NCI-H82 treated with DMSO at 0.1 percent for 48 hours (cell line): ENCODE measurements at regions not wholly inside any gene's neighbourhood (a gene's known extent, or its start where the extent isn't known, plus 50 kb on each side); places are given as distances from the start of the nearest gene placed in this dataset.
"Not testable (repeated sequence)": the region's sequence is repeated elsewhere in the genome, so short reads cannot be mapped to it uniquely, and the experiment has no call there.

Experiments
- DNase-seq: peaks from one replicate; lab custom pipeline; 2025; ENCODE audit not compliant: unreplicated experiment; lab: John Stamatoyannopoulos, UW

GRCh38 chr2:22037274-22037673 lies 913.5 kb downstream of the TDRD15 start:
- DNase-seq: no peak

- no peak for DNase-seq
Observed at GRCh38 chr2:22043784-22044183, 920.0 kb downstream of the TDRD15 start.

GRCh38 chr2:22055784-22056620 lies 932.2 kb downstream of the TDRD15 start:
- DNase-seq: no peak

GRCh38 chr2:22056621-22057132 lies 932.9 kb downstream of the TDRD15 start:
- no peak for DNase-seq

GRCh38 chr2:22062679-22063078 lies 938.9 kb downstream of the TDRD15 start:
- DNase-seq: no peak

GRCh38 chr2:22076454-22076853 lies 952.7 kb downstream of the TDRD15 start:
- no peak for DNase-seq

GRCh38 chr2:22078701-22079100 lies 954.9 kb downstream of the TDRD15 start:
- DNase-seq: no peak

- no peak for DNase-seq
Observed at GRCh38 chr2:22079583-22079982, 955.8 kb downstream of the TDRD15 start.

- no peak for DNase-seq
Observed at GRCh38 chr2:22086726-22087125, 963.0 kb downstream of the TDRD15 start.

GRCh38 chr2:22103617-22104016 lies 979.8 kb downstream of the TDRD15 start:
- not testable (repeated sequence) for DNase-seq

- DNase-seq: no peak
Observed at GRCh38 chr2:22110244-22110651, 986.5 kb downstream of the TDRD15 start.

GRCh38 chr2:22124003-22124402 lies 1000.2 kb downstream of the TDRD15 start:
- DNase-seq: no peak

- DNase-seq: no peak
Observed at GRCh38 chr2:22126106-22126505, 1002.3 kb downstream of the TDRD15 start.

GRCh38 chr2:22126978-22127377 lies 1003.2 kb downstream of the TDRD15 start:
- no peak for DNase-seq

GRCh38 chr2:22134421-22134820 lies 1010.7 kb downstream of the TDRD15 start:
- no peak for DNase-seq

- no peak for DNase-seq
Observed at GRCh38 chr2:22136446-22136845, 1012.7 kb downstream of the TDRD15 start.

GRCh38 chr2:22143840-22144239 lies 1020.1 kb downstream of the TDRD15 start:
- no peak for DNase-seq

- no peak for DNase-seq
Observed at GRCh38 chr2:22153931-22154613, 1030.3 kb downstream of the TDRD15 start.

- not testable (repeated sequence) for DNase-seq
Observed at GRCh38 chr2:22156661-22157060, 1032.9 kb downstream of the TDRD15 start.

GRCh38 chr2:22167256-22167655 lies 1043.5 kb downstream of the TDRD15 start:
- no peak for DNase-seq

- DNase-seq: no peak
Observed at GRCh38 chr2:22175003-22175402, 1051.2 kb downstream of the TDRD15 start.

- DNase-seq: no peak
Observed at GRCh38 chr2:22185251-22185650, 1061.5 kb downstream of the TDRD15 start.
